ENCODE measurements at regions not wholly inside any gene's neighbourhood (a gene's known extent, or its start where the extent isn't known, plus 50 kb on each side); places are given as distances from the start of the nearest gene placed in this dataset.

GRCh38 chr3:134080761-134081160 lies 51.0 kb upstream of the SLCO2A1 start:
- Histone ChIP-seq H2AFZ (ENCODE audit: low read depth) (no peak overlapping the region), H3K79me2 (ENCODE audit: insufficient read depth) (no peaks in the 10 kb centered on the region), H3K9me2 (no peaks in the 10 kb centered on the region), H3K9me3 (peaks cover 10% of the 10 kb centered on the region; the same call in 1 of the 2 replicates), H3K4me2 (no peak overlapping the region), H3K27ac (ENCODE audit: low read depth in 2 of 2, low read length in 1 of 2) (no peak overlapping the region), H3K4me3 (ENCODE audit: low read depth in 2 of 2, low read length in 1 of 2) (no peak overlapping the region), H4K20me1 (ENCODE audit: insufficient read depth) (no peaks in the 10 kb centered on the region), H3F3A (replicated peaks; ENCODE audit: insufficient read depth) (no peaks in the 10 kb centered on the region), H3K9ac (no peak overlapping the region), H3K36me3 (replicated peaks in 1 of 2; ENCODE audit: control insufficient read depth in 1 of 2, insufficient read depth in 2 of 2, low read length in 1 of 2) (no peaks in the 10 kb centered on the region), H3K27me3 (ENCODE audit: insufficient read depth) (no peaks in the 10 kb centered on the region), H3K4me1 (ENCODE audit: control insufficient read depth in 1 of 2, insufficient read depth in 2 of 2, low read depth in 1 of 2, low read length in 1 of 2) (peaks cover 0 to 2% of the 10 kb centered on the region in 2 experiments; a peak in 1 of 4 replicates)
- ChIA-PET CTCF (no interaction called here), POLR2A (no interaction called here)
- no peak for DNase-seq
- TF ChIP-seq NFIC (IDR thresholded peaks at IDR 0.05; ENCODE audit: borderline replicate concordance) (no peak), REST (IDR thresholded peaks at IDR 0.05; ENCODE audit: low read depth, low read length) (no peak), SIN3A (IDR thresholded peaks at IDR 0.05; ENCODE audit: borderline replicate concordance, low read depth, low read length) (no peak), RFX5 (IDR thresholded peaks at IDR 0.05; ENCODE audit: low read length) (no peak), TCF12 (IDR thresholded peaks at IDR 0.05) (no peak), PBX3 (IDR thresholded peaks at IDR 0.05) (no peak)

- Histone ChIP-seq H3K27me3 (ENCODE audit: insufficient read depth) (no peaks in the 10 kb centered on the region), H3K4me2 (no peak overlapping the region), H3F3A (replicated peaks; ENCODE audit: insufficient read depth) (no peaks in the 10 kb centered on the region), H4K20me1 (ENCODE audit: insufficient read depth) (no peaks in the 10 kb centered on the region), H3K36me3 (replicated peaks in 1 of 2; ENCODE audit: control insufficient read depth in 1 of 2, insufficient read depth in 2 of 2, low read length in 1 of 2) (no peaks in the 10 kb centered on the region), H3K9me2 (no peaks in the 10 kb centered on the region), H3K9me3 (peaks cover 10% of the 10 kb centered on the region; the same call in 1 of the 2 replicates), H3K79me2 (ENCODE audit: insufficient read depth) (no peaks in the 10 kb centered on the region), H3K9ac (no peak overlapping the region), H3K4me3 (ENCODE audit: low read depth in 2 of 2, low read length in 1 of 2) (no peak overlapping the region), H3K4me1 (ENCODE audit: control insufficient read depth in 1 of 2, insufficient read depth in 2 of 2, low read depth in 1 of 2, low read length in 1 of 2) (peaks cover 0 to 2% of the 10 kb centered on the region in 2 experiments; a peak in 1 of 4 replicates), H3K27ac (ENCODE audit: low read depth in 2 of 2, low read length in 1 of 2) (no peak overlapping the region), H2AFZ (ENCODE audit: low read depth) (no peak overlapping the region)
- CTCF ChIA-PET: no interaction called here
- DNase-seq: no peak
- POLR2A ChIA-PET: no interaction called here
- TF ChIP-seq ELF1 (IDR thresholded peaks at IDR 0.05) (no peak), RXRA (IDR thresholded peaks at IDR 0.05; ENCODE audit: borderline replicate concordance, low read depth) (no peak), MEF2A (IDR thresholded peaks at IDR 0.05; ENCODE audit: borderline replicate concordance, low read depth) (no peak), POLR2AphosphoS5 (IDR thresholded peaks at IDR 0.05; ENCODE audit: low read depth, low read length) (no peak), NRF1 (IDR thresholded peaks at IDR 0.05; ENCODE audit: low read depth, low read length) (no peak), FOXJ3 (CRISPR knock-in tag; IDR thresholded peaks at IDR 0.05) (no peak), EZH2phosphoT487 (IDR thresholded peaks at IDR 0.05; ENCODE audit: borderline replicate concordance, low read depth) (no peak), MAX (IDR thresholded peaks at IDR 0.05; ENCODE audit: low read depth) (no peak), USF2 (IDR thresholded peaks at IDR 0.05; ENCODE audit: borderline replicate concordance, low read depth, low read length) (no peak), RCOR1 (IDR thresholded peaks at IDR 0.05; ENCODE audit: low read length) (no peak), TCF12 (IDR thresholded peaks at IDR 0.05) (no peak), GATA2 (CRISPR knock-in tag; IDR thresholded peaks at IDR 0.05) (no peak), MXI1 (IDR thresholded peaks at IDR 0.05; ENCODE audit: low read depth, low read length) (no peak), IRF3 (IDR thresholded peaks at IDR 0.05; ENCODE audit: low read depth, low read length) (no peak), GABPA (IDR thresholded peaks at IDR 0.05; ENCODE audit: low read depth) (no peak), RAD21 (IDR thresholded peaks at IDR 0.05; ENCODE audit: low read length) (no peak), PBX3 (IDR thresholded peaks at IDR 0.05) (no peak), FOXM1 (IDR thresholded peaks at IDR 0.05; ENCODE audit: low read depth) (no peak), TEAD4 (IDR thresholded peaks at IDR 0.05; ENCODE audit: borderline replicate concordance, insufficient read depth) (no peak)
Measured at GRCh38 chr3:134079761-134080160, 50.0 kb upstream of the SLCO2A1 start.

Measured in SK-N-SH (cell line).